SW 1271 (cell line): ENCODE measurements at regions not wholly inside any gene's neighbourhood (a gene's known extent, or its start where the extent isn't known, plus 50 kb on each side); places are given as distances from the start of the nearest gene placed in this dataset.

ENCODE experiments used
- DNase-seq, 2 experiments: peaks; one replicate each; lab custom pipeline; 2025; lab: John Stamatoyannopoulos, UW

- no peak for DNase-seq
Measured at GRCh38 chr5:115402822-115403577, 106.5 kb upstream of the CCDC112 start.

DNA sequence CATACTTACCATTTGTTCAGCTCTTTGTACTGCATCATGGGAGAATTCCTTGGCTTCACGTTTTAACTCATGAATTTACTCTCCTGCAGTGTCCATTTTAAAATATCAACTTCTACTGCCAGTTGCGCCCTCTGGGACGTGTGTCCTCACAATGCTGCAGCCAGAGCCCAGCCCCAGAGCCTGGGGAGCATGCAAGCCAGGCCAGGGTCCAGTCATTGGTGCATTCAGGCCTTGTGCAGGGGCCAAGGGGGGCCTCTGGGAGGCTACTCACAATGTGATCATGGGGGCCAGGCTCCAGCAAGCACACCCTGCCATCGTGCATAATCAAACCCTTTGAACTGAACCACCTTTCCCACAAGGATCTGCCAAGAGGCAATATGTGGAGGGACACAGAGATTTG, 105.6 kb upstream of the CCDC112 start:
- DNase-seq: no peak

GRCh38 chr5:115398719-115399118, 102.3 kb upstream of the CCDC112 start:
- DNase-seq: no peak

DNA sequence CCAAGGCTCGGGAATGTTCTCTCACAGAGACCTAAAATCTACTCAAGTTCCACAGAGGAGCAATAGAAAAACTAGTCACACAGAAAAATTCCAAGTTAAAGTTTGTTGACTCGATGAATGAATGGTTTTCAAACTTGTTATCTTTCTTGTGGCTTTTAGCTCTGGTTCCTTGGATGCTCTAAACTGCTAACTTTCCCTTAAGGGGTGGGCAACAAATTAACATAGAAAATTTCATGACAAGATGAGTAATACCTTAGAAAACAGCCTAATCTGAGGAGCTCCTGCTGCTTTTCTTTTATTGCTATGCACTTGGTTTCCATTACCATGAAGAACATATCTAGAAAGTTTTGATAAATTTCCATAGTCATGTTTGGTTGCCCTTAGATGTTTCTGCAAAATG, 100.2 kb upstream of the CCDC112 start:
- DNase-seq: no peak

- DNase-seq: no peak
Measured at GRCh38 chr5:115396081-115396480, 99.6 kb upstream of the CCDC112 start.

- DNase-seq: no peak
Measured at GRCh38 chr5:115394531-115394930, 98.1 kb upstream of the CCDC112 start.

- no peak for DNase-seq
Measured at GRCh38 chr5:115393239-115393638, 96.8 kb upstream of the CCDC112 start.

DNA sequence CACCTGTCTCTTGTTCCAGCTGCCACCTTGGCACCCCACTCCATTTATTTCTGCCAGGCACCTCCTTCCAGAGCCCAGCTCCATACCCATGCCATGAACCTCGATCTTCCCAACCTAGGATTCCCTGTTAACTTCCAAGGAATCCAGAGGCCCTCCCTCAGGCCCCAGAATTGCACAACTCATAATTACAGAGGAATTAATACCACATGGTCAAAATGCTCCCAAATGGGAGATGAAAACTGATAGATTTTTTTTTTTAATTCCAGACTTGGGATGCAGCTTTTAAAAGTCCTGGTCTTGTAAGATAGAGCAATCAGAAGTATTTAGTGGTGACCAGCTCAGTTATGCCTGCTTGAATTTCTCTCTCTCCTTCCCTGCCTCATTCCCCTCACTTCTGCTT, 96.2 kb upstream of the CCDC112 start:
- no peak for DNase-seq

- no peak for DNase-seq
Measured at GRCh38 chr5:115391780-115392179, 95.3 kb upstream of the CCDC112 start.

DNA sequence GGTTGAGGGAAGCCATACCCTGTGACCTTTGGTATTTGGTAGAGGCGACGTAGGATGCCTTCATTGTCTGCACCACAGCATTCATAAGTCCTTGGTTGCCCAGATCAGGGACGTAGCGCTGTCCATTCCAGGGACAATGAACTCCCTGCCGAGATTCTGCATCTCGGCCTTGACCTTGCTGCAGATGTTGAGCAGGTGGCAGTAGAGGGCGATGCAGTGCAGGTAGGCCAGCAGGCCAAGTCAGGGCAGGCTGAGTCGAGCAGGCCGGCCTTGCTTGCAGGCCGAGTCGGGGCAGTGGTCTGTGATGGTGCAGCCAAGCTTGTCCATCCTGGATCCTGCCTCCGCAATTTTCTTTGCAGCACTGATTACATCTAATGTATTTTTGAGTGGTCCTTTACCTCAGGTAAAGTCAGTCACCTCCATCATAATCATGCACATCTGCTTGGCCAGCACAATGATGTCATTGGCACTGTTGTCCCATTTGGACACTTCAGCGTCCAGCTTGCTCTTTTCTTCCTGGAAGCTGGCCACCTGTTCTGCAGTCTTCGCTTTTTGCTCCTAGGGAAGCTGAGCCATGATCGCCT, 93.4 kb upstream of the CCDC112 start:
- no peak for DNase-seq

DNA sequence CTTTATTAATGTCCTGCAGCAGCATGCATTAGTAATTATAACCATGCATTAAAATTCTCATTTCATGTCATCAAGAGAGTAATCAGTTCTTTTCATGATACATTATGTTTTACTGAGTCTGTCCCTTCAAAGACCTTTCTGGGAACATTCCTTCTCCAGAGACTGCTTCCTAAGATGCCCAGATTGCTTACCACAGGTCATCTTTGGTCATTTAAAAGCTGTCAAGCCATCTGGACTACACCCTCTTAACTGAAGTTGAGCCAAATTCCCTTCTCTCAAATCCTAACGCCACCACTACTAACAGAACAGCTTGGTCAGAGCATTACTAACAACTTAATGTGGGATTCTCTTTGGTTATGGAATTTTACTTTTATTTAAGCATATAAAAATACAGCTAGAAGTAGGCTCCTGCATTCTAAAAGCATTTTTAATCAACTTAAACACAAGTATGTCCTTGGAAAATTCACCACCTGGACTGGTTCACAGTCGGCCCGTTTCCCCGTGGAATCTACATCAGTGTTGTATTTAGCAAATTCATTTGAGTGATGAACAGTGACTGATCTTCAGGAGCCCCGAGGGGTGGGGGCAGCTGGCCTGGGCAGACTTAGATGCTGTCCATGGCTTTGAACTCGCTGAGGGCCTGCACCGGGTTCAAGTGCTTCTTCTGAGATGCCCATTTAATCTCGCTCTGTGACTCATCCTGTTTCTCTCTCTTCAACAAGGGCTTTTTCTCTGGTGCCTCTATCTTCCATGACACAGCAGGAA, 92.8 kb upstream of the CCDC112 start:
- no peak for DNase-seq

DNA sequence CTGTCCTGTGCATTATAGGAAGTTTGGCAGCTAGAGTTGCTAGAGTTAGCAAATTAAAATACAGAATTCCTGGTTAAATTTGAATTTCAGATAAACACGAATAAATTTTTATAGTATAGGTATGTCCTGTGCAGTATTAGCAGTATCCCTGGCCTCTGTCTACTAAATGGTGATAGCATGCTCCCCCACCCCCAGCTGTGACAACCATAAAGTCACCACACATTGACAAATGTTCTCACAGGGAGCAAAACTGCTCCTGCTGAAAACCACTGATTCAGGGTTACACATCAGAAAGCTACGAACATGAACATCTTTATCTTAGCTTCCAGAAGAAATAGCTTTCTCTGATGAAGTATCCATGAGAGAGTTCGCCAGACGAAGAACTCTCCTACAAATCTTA, 91.8 kb upstream of the CCDC112 start:
- no peak for DNase-seq

DNA sequence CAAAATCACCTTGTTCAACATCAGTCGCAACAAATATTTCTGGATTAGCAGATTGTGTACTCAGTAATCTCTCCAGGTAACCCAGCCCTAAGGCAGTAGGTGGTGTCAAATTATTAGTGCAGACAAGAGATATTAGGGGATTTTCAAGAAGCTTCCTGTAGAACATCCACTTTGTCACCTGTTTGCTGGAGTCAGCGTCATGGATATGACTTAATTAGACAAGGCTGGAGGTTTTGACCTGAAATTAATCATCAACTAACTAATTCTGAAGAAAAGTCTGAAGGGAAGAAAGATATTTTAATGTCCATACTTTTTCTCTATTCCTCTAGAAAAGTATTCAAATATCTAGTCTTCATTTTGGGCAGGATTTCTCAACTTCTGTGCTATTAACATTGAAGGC, 91.4 kb upstream of the CCDC112 start:
- no peak for DNase-seq

DNA sequence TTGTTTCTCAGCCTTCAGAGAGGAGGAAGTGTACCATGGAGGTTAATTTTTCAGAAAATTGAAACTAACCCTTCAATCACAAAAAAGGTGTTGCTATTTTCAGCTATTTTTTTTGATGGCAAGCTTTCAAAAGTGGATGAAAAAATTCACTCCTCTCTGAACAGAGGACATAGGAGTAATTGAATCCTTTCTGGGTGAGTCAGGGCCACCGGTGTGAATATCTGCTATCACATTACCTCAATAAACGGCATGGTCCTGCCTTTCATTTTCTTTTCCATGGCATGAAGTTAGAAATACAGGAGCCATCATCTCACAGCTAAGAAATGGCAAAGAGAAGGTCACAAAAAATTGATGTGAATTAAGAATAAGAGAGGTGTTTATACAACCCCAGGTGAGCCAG, 90.2 kb upstream of the CCDC112 start:
- DNase-seq: no peak

GRCh38 chr5:115384587-115385375, 88.3 kb upstream of the CCDC112 start:
- DNase-seq: no peak

- no peak for DNase-seq
Measured at GRCh38 chr5:115382989-115383388, 86.5 kb upstream of the CCDC112 start.

GRCh38 chr5:115381911-115382662, 85.6 kb upstream of the CCDC112 start:
- DNase-seq: no peak

GRCh38 chr5:115379622-115380344, 83.3 kb upstream of the CCDC112 start:
- DNase-seq: no peak

- DNase-seq: no peak
Measured at GRCh38 chr5:115378754-115379153, 82.3 kb upstream of the CCDC112 start.

GRCh38 chr5:115377468-115378217, 81.2 kb upstream of the CCDC112 start:
- no peak for DNase-seq
